ENCODE measurements at regions not wholly inside any gene's neighbourhood (a gene's known extent, or its start where the extent isn't known, plus 50 kb on each side); places are given as distances from the start of the nearest gene placed in this dataset.

DNA sequence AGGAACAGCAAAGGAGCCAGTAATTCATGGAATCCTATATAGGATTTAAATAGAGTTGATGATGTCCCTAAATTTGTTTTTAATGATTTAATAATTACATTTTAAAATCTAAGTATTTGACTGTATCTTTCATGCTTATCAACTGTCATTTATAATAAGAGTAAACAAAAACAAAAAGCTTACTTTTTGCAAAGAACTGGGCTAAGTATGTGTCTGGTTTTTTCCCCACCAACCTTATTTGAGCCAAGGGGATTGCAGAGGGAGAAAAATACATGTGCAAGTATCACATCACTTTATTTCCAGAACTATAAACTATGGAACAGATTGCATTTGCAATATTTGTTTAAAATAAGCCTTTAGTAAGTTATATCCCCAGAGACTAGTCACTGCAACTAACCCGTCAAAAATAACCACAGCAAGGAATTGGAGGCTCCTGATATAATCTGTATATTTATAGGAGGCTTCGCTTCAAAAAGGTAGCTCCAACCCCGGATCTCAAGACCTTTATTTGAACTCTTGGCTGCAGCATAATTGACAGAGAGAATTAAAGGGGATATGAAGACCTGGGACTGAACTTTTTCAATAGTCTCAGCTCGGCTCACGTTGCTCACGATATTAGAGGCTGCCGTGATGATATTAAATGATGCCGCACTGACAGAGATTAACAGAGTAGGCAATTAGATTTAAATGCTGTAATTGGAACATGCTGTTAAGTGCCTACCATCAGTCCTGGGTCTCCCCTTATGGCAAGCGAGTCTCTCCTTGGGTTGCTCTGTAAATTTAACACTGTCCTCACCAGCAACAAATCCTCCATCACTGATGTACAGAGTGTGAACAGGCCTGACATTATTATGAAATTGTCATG is 329.1 kb upstream of the NFIA start:
- Histone ChIP-seq H3K36me3 (no peaks in the 10 kb centered on the region), H3K27ac (no peak overlapping the region), H3K4me1 (ENCODE audit: control insufficient read depth in 1 of 2, insufficient read depth in 1 of 2, low read depth in 1 of 2, low read length in 1 of 2) (no peaks in the 10 kb centered on the region), H3K9me3 (no peaks in the 10 kb centered on the region), H3K27me3 (no peaks in the 10 kb centered on the region), H3K4me3 (ENCODE audit: low read depth in 1 of 2, low read length in 1 of 2) (no peak overlapping the region)
- TF ChIP-seq, protein P1, sequence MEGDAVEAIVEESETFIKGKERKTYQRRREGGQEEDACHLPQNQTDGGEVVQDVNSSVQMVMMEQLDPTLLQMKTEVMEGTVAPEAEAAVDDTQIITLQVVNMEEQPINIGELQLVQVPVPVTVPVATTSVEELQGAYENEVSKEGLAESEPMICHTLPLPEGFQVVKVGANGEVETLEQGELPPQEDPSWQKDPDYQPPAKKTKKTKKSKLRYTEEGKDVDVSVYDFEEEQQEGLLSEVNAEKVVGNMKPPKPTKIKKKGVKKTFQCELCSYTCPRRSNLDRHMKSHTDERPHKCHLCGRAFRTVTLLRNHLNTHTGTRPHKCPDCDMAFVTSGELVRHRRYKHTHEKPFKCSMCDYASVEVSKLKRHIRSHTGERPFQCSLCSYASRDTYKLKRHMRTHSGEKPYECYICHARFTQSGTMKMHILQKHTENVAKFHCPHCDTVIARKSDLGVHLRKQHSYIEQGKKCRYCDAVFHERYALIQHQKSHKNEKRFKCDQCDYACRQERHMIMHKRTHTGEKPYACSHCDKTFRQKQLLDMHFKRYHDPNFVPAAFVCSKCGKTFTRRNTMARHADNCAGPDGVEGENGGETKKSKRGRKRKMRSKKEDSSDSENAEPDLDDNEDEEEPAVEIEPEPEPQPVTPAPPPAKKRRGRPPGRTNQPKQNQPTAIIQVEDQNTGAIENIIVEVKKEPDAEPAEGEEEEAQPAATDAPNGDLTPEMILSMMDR (IDR thresholded peaks at IDR 0.05) = no peak

DNA sequence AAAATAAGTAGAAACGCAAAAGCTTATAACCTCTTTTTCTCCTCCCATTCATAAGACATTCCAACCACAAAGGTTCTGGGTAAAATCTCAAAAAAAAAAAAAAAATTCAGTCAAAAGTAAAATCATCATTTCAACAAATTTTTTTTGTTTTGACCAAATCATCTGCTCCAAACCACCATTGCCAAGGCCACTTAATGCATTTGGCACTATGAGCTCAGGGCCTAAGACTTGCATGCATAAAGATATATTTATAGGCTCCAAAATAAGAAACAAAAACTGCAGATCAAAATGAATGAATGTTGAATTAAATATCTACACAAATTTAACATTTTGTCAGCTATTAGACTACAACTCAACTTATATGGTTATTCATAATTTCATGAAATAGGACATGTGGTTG is 331.1 kb upstream of the NFIA start:
- Histone ChIP-seq H3K36me3 (no peaks in the 10 kb centered on the region), H3K27ac (no peak overlapping the region), H3K4me3 (ENCODE audit: low read depth in 1 of 2, low read length in 1 of 2) (no peak overlapping the region), H3K9me3 (no peaks in the 10 kb centered on the region), H3K27me3 (no peaks in the 10 kb centered on the region), H3K4me1 (ENCODE audit: control insufficient read depth in 1 of 2, insufficient read depth in 1 of 2, low read depth in 1 of 2, low read length in 1 of 2) (no peaks in the 10 kb centered on the region)
- TF ChIP-seq, protein P1 (IDR thresholded peaks at IDR 0.05) = no peak

DNA sequence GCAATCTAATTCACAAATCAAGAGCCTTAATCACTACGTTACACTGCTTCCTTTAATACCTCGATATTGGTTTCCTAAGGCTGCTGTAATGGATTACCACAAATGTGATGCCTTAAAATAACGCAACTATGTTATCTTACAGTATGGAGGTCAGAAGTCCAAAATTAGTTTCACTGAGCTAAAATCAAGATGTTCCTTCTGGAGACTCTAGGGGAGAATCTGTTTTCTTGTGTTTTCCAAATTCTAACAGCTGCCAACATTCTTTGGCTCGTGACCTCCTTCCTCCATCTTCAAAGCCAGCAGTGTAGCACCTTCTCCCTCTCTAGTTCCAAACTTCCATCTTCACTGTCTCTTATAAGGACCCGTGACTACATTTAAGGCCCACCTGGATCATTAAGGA is 335.0 kb upstream of the NFIA start:
- H3K4me1 ChIP-seq (ENCODE audit: control insufficient read depth in 1 of 2, insufficient read depth in 1 of 2, low read depth in 1 of 2, low read length in 1 of 2) = no peaks in the 10 kb centered on the region
- no peaks in the 10 kb centered on the region for H3K36me3 ChIP-seq
- H3K4me3 ChIP-seq (ENCODE audit: low read depth in 1 of 2, low read length in 1 of 2) = no peak overlapping the region
- H3K9me3 ChIP-seq = no peaks in the 10 kb centered on the region
- TF ChIP-seq, protein P1 (IDR thresholded peaks at IDR 0.05) = no peak
- no peak overlapping the region for H3K27ac ChIP-seq
- H3K27me3 ChIP-seq = no peaks in the 10 kb centered on the region

DNA sequence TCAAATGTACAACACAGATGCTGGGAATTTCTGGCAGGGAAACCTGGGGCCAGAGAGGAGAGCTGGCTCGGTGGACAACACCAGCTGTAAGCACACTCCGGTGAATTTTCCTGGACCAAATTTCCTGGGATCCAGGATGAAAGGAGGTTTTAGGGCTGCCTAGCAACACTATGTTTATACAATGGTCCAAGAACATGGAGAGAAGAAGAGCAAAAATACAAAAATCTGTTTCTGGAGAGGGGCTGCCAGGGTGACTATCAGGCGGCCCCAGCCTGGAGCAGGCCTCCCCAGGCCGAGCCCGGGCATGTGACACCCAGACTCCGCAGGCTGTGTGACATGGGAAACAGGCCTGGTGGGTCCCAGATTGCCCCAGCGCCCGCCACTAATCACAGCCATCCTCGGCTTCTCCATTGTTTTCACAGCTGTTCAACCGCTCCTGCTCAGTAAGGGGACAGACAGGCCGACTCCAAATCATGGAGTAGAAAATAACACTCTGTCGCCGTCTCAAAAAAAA is 336.0 kb upstream of the NFIA start:
- Histone ChIP-seq H3K4me1 (ENCODE audit: control insufficient read depth in 1 of 2, insufficient read depth in 1 of 2, low read depth in 1 of 2, low read length in 1 of 2) (no peaks in the 10 kb centered on the region), H3K36me3 (no peaks in the 10 kb centered on the region), H3K9me3 (no peaks in the 10 kb centered on the region), H3K27ac (no peak overlapping the region), H3K4me3 (ENCODE audit: low read depth in 1 of 2, low read length in 1 of 2) (no peak overlapping the region), H3K27me3 (no peaks in the 10 kb centered on the region)
- TF ChIP-seq, protein P1 (IDR thresholded peaks at IDR 0.05) = no peak

DNA sequence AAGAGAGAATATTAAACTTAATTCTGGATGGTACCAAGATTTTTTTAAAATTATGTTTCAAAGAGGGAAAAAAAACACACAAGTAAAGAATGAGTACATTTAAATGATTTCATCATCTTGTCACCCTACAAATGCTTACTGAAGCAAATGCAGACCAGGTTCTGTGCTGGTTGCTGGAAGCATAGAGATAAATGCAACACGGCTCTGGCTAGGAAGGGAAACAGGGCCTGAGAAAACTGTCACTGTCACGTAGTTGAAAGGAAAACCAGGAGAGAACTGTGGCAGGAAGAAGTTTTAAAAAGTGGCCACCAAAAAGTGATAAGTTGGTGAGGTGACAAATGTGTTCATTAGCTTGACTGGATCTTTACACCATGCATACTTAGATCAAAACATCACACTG is 336.9 kb upstream of the NFIA start:
- TF ChIP-seq, protein P1 (IDR thresholded peaks at IDR 0.05) = no peak
- no peak overlapping the region for H3K27ac ChIP-seq
- no peaks in the 10 kb centered on the region for H3K4me1 ChIP-seq (ENCODE audit: control insufficient read depth in 1 of 2, insufficient read depth in 1 of 2, low read depth in 1 of 2, low read length in 1 of 2)
- H3K27me3 ChIP-seq = no peaks in the 10 kb centered on the region
- no peak overlapping the region for H3K4me3 ChIP-seq (ENCODE audit: low read depth in 1 of 2, low read length in 1 of 2)
- no peaks in the 10 kb centered on the region for H3K9me3 ChIP-seq
- H3K36me3 ChIP-seq = no peaks in the 10 kb centered on the region
